ENCODE measurements at regions not wholly inside any gene's neighbourhood (a gene's known extent, or its start where the extent isn't known, plus 50 kb on each side); places are given as distances from the start of the nearest gene placed in this dataset.

DNA sequence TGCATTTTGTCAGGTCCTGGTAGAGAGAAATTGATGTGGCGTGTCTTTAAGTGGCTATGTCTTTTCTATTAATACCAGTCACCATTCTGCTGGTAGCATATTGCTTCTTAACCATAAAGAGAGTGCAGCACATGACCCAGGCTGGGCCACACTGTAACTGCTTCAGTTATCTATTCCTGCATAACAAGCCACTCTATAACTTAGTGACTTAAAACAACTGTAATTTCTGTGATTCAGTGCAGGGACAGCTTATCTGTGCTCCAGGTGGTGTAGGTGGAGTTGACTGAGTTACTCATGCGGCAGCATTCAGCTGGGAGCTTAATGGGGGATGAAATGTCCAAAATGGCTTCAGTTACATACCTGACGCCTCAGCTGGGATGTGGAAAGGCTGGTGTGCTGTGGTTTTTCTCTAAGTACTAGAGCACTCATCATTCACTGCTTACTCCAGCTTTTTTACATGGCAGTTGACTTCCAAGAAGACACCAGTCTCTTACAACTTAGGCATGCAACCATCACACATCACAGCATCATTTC is 742.4 kb downstream of the SATB2 start:
- no peak for TF ChIP-seq POLR2A (IDR thresholded peaks at IDR 0.05)
- TF ChIP-seq, protein P1, sequence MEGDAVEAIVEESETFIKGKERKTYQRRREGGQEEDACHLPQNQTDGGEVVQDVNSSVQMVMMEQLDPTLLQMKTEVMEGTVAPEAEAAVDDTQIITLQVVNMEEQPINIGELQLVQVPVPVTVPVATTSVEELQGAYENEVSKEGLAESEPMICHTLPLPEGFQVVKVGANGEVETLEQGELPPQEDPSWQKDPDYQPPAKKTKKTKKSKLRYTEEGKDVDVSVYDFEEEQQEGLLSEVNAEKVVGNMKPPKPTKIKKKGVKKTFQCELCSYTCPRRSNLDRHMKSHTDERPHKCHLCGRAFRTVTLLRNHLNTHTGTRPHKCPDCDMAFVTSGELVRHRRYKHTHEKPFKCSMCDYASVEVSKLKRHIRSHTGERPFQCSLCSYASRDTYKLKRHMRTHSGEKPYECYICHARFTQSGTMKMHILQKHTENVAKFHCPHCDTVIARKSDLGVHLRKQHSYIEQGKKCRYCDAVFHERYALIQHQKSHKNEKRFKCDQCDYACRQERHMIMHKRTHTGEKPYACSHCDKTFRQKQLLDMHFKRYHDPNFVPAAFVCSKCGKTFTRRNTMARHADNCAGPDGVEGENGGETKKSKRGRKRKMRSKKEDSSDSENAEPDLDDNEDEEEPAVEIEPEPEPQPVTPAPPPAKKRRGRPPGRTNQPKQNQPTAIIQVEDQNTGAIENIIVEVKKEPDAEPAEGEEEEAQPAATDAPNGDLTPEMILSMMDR (IDR thresholded peaks at IDR 0.05): no peak

Data from thyroid gland (tissue), 4 donors.